Right lung (tissue), 2 donors: ENCODE measurements at regions not wholly inside any gene's neighbourhood (a gene's known extent, or its start where the extent isn't known, plus 50 kb on each side); places are given as distances from the start of the nearest gene placed in this dataset.
A peak's percentile ranks its signal among the peaks of the same experiment; 100 is the strongest.
"Not testable (repeated sequence)": the region's sequence is repeated elsewhere in the genome, so short reads cannot be mapped to it uniquely, and the experiment has no call there.

ENCODE experiments used
- DNase-seq, 2 donors: peaks; one replicate each; pipeline ENCODE4 v3.0.0-alpha.2; 2013

DNA sequence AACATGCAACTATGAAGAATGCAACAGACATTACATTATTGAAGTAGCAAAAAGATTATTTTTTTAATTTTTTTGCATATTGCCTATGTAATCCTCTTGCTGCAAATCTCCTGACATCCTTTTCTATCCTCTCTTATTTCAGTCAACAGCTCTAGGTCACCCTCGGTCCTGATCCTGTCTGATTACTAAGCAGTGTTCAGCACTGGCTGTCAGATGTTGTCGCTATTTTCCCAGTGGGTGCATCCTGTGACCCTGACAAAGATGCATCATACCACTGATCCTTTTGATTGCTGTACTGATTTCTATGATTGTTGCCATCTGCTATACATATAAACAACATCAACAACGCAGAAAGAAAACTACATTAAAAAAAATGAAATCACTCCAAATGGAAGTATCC lies 443.7 kb upstream of the PRR20A start:
- no peak for DNase-seq

DNA sequence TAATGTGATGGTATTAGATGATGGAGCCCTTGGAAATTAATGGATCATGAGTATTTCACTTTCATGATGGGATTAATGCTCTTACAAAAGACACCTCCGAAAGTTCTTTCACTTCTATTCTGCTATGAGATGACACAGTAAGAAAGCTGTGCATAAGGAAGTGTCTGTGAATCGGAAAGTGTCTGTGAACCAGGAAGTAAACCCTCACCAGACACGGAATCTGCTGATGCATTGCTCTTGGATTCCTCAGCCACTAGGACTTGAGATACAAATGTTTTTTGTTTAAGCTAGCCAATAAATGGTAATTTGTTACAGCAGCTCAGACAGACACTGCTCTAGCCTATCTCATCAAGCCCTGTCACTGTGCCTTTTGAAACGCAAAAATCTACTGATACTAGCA lies 440.4 kb upstream of the PRR20A start:
- no peak for DNase-seq

DNA sequence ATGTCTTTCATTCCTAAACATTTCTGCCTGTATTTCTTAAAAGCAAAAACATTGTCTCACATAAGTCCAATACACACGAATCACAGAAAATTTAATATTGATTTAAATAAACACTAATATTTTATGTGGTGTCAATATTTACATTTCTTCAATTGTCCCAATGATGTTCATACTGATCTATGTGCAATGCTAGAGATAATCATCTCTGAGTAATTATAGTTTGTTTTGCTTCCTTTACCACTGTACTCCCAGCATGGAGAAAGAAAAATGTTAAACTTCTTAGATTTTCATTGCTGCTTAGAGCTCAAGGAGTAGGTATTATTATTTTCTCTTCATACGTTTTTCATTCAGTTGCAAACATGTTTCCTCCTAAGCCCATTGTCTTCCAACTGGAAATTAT lies 434.2 kb upstream of the PRR20A start:
- no peak for DNase-seq

DNA sequence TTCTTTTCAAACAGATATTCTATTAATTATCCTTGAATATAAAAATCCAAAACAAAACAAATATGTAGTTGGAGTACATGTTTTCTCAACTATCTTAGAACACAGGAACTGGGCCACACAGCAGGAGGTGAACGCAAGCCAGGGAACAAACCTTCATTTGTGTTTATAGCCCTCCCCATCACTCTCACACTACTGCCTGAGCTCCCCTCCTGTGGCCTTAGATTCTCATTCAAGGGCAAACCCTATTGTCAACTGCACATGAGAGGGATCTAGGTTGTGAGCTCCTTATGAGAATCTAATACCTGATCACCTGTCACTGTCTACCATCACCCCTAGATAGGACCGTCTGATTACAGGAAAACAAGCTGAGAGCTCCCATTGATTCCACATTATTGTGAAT lies 427.1 kb upstream of the PRR20A start:
- no peak for DNase-seq

DNA sequence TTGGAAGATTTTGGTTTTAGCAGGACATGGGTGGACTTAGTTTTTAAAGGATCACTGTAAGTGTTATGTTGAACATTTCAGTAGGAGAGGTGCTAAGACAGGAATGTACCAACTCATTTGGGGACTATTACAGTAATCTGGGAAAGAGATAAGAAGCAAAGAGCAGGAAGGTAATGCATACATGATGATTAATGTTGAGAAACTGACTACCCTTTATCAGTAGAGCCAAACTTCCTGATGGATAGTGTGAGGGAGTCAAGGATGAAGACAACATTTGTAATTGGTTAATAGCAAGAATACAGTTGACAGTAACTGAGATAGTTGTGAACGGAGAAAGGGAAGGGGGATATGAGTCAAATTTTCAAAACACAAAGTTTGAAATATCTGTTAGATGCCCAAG lies 421.9 kb upstream of the PRR20A start:
- no peak for DNase-seq

DNA sequence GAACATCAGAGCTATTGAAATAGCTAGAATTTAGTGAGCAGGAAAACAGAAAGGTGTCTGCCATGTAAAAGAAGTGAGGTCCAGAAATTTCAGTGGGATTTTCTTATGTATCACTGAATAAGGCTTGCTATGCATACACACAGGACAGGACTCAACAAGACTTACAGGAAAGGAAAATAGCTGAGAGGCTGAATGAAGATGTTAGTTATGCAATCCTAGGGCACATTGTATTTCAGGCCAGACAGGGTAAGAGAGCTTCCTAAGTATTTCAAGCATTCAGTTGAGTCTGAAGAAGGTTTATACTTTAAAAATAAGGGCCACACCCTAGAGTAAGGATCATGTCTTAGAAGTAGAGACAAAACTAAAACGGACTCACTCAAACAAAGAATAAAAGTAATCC lies 419.9 kb upstream of the PRR20A start:
- DNase-seq: no peak

DNA sequence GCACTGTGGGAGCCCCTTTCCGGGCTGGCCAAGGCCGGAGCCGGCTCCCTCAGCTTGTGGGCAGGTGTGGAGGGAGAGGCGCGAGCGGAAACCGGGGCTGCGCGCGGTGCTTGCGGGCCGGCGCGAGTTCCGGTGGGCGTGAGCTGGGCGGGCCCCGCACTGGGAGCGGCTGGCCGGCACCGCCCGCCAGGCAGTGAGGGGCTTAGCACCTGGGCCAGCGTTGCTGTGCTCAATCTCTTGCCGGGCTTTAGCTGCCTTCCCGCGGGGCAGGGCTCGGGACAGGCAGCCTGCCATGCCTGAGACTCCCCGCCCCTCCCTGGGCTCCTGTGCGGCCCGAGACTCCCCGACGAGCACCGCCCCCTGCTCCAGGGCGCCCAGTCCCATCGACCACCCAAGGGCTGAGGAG lies 405.2 kb upstream of the PRR20A start:
- DNase-seq: no peak

DNA sequence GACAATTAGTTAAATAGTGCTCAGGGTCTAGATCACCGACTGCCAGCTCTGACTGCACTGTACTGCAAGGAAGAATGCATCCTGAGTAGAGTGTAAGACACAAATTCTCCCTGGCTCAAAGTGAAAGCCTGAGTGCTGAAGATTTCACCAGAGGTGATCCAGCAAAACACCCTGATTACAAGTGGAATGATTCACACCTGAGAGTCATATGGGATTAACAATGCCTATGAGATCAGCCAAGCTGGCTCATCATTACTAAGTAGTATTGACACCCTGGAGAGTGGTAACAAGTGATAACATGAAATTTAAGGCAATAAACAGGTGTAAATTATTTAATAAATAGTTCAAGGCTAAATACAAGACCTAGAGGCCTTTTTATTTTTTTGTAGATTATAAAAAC lies 403.8 kb upstream of the PRR20A start:
- DNase-seq: no peak

DNA sequence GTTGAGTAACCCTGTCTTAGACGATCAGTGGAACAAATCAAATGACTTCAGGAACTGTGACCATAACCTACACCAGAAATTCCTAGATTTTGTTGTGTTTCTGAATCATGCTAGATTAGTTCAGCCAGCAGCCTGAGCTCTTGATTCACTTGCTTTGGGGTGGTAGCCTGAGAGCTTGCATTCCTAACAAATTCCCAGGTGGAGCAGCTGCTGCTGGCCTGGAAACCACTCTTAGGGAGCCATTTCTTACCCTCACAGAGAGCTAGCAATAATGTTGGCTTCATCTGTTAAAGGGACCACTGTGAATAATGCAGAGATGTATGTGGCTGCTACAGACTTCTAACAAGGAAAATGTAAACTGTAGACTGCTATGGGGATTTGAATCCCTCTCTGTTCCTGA lies 388.1 kb upstream of the PRR20A start:
- DNase-seq: no peak

DNA sequence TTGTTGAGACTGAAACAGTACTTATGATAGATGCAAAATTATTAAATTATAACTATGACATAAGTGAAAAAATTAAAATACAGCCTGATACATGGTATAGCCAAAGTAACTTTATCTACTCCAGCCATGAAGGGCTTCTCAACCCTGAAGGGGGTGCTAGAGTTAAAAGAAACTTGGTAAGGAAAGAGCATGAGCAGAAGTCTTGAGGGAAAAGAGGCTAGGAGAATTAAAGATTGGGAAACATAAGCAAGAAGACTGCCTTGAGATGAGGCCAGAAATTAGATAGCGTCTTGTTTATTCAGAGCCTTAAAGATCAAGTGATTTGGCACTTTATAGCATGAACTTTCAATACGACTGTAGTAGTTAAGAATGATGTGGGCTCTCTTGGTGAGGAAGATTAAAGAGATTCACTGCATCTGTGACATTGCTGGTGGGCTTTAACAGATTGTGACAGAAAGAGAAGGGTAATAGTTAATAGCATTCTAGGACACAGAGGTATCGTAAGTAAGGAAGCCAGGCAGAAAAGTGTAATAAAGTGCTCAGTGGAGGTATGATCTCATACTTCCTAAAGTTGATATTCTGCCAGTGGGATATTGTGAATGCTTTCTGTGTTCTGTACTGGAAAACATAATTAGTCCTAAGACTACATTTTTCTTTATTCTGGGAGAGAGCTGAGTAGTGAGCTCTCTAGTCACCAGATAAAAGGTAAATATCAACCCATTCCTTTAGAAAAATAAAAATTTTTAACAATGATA lies 385.4 kb upstream of the PRR20A start:
- peak in 1 of 2 donors; percentile 1 for DNase-seq

DNA sequence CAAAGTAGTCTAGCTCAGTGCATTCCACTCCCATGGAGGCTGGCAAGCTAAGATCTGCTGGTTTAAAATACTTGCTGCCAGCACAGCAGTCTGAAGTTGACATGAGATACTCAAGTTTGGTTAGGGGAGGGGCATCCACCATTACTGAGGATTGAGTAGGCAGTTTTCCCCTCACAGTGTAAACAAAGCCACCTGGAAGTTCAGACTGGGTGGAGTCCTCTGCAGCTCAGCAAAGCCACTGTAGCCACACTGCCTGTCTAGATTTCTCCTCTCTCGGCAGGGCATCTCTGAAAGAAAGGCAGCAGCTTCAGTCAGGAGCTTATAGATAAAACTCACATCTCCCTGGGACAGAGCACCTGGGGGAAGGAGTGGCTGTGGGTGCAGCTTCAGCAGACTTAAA lies 377.4 kb upstream of the PRR20A start:
- not testable (repeated sequence) for DNase-seq

DNA sequence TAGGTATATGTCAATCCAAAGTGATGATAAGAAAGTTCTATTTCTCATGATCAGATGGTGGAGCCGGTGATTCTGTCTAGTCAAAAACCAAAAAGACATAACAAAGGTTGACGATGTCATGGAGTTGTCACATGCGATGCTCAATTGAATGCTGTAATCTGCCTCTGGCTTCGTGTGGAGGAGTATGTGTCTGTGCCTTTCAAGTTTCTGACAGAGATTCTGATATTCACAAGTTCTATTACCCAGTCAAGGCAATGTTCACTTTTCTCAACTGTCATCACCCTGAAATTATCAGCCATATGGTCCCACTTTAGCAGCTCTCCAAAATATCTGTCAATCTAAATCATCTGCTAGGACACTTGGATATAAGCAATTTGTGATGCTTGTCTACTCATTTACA lies 367.6 kb upstream of the PRR20A start:
- DNase-seq: no peak

DNA sequence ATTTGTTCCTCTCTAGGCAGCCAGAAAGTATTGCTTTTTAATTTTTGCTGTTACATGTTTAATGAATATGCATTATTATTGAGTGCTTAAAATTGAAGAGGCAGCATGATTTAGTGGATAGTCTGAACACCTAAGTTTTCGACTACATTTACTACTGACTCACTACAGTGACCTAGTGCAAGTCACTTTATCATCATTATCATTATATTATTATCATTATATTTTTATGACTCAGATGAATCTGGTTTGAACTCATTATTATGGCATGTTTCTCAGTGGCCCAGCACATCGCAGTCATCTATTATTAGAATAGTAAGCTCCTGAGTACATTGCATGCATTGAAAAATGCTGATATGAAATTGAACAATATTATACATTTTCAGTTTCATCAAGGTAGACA lies 351.2 kb upstream of the PRR20A start:
- DNase-seq: no peak

DNA sequence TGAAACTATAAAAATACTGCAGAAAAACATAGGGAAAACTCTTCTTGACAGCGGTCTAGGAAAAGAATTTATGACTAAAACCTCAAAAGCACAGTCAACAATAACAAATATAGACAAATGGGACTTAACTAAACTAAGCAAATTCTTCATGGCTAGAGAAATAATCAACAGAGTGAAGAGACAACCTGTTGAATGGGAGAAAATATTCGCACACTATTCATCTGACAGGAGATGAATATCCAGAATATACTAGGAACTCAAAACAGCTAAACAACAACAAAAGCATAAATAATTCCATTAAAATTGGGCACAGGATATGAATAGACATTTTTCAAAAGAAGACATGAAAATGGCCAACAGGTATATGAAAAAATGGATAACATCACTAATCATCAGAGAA lies 303.6 kb upstream of the PRR20A start:
- no peak for DNase-seq

DNA sequence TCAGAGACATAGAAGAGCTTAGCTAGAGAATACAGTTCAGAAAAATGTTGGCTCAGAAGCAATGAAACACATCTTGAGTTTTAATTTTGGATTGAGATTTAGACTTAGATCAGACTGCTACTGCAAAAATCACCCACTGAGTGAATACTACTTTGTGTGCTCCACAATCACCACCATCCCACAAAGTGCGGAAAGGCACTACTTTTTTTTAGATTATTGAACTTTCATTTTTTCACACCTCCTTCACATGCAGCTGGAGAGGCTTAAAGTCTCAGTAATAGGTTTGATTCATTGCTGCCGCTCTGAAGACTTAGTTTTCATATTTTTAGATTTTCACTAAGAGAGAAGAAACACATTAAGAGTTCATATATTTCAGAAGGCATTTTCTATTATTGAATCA lies 289.9 kb upstream of the PRR20A start:
- no peak for DNase-seq

DNA sequence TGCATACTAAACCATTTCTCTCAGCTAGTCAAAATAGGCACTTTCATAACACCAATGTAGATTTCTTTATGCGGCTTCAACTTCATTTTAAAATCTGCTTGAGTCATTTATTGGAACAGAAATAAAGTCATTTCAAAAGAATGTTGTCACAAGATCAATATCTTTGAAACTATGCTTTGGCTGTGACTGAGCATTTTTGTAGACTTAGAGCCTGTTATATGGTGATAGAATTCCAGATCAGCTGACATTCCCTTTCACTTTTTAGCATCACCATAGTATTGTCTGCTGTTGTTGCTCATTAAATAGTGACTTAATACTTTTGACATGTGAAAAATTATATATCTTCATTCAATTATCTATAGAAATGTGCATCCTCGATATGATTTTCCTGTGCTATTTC lies 279.2 kb upstream of the PRR20A start:
- DNase-seq: no peak

DNA sequence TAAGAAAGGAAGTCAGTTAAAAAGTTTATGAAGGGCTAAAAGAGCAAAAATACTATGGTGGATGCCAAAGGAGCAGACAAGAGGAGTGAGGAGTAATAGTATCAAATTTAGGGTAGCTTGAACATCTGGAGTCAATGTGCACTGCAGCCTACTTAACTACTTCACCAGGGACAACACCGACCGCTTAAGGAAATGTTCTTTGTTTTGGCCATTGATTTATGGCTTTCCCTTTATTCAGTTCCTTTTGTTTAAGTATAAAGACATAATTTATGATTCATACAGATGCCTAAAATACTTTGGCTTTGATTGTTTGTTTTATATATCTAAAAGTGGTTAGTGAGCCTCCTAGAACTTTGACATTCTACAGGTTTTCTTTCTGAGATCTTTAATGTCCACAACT lies 276.3 kb upstream of the PRR20A start:
- no peak for DNase-seq

DNA sequence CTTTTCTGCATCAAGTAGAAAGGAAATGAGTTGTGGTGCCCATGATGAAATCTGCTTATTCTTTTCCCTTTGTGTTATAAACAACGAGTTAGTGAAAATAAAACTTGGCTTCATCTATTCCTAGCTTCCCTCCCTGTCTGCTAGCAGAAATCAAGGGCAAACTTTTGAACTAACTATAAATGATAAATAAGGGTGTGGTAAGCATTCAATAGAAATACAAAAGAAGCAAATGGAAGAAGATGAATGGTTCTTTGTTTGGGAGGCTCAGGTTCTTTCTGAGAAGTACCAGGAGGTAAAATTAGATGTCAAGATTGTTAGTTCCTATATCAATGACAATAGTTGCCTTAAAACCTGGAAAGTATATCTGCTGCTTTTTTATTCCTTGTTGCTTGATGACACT lies 275.3 kb upstream of the PRR20A start:
- no peak for DNase-seq

DNA sequence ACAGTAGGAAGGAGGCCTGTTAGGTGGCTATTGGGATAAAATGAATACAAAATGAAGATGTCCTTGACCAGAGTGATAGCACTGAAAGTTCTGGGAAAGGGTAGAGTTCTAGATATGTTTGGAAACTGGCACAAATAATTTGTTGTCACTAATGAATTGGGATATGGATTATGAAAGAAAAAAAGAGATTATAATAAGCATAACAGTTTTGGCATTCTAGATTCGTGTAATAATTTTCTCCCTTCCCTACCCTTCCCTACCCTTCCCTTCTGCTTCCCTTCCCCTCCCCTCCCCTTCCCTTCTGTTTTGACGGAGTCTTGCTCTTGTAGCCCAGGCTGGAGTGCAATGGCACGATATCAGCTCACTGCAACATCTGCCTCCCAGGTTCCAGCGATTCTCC lies 271.0 kb upstream of the PRR20A start:
- DNase-seq: no peak

DNA sequence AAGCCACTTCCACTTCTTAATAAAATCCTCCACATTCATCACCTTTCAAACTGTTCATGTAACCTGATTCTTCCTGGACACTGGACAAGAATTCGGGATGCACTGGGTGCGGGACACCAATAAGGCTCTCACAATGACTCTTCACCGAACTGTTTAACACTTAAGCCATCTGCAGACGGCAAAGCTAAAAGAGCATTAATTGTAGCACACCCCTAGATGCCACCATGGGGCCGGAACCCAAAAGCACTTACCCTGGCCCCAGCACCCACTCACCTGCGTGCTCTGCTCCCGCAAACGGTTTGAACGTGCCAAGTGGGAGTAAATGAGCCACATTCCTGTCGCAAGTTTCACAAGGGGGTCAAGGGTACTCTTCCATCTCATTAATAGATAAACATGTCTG lies 254.3 kb upstream of the PRR20A start:
- DNase-seq: no peak

DNA sequence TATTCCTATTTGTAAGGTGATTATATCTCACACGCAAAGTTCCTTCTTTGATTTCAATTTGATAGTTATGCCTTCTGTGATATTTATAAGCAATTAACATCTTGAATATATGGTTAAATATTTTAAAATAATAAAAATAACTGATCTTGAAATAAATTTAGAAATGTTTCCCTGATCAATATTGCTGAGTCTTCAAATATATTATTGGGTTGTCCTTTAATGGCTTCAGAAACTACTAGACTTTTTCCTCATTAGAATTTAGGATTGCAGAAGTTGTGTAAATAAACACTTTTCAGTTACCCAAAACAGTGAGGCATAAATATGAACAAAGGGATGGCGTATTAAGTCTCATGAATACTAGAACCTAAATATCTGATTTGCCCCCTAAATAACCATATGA lies 252.3 kb upstream of the PRR20A start:
- no peak for DNase-seq

DNA sequence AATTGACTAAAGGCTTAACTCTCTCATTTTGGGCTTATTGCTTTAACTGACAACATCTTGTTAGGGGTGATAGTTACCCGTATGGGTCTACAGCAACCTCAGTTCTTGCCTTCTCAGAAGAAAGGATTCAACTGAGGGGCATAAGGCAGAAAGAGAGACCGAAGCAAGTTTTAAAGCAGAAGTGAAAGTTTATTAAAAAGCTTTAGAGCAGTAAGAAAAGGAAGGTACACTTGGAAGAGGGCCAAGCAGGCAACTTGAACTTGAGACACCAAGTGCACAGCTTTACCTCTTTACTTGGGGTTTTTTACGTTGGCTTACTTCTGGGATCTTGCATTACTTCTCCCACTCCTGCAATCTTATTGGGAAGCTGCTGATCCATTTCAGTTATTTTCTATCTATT lies 246.9 kb upstream of the PRR20A start:
- no peak for DNase-seq

DNA sequence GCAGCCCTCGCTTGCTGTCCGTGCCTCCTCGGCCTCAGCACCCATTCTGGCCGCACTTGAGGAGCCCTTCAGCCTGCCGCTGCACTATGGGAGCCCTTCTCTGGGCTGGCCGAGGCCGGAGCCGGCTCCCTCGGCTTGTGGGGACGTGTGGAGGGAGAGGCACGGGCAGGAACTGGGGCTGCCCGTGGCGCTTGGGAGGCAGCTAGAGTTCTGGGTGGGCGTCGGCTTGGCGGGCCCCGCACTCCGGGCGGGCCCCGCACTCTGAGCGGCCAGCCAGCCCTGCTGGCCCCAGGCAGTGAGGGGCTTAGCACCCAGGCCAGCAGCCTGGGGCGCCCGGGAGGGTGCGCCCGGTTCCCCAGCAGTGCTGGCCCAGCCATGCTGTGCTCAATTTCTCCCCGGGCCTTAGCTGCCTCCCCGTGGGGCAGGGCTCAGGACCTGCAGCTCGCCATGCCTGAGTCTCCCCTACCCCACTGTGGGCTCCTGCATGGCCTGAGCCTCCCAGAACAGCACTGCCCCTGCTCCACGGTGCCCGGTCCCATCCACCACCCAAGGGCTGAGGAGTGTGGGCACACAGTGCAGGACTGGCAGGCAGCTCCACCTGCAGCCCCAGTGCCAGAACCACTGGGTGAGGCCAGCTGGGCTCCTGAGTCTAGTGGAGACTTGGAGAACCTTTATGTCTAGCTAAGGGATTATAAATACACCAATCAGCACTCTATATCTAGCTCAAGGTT lies 240.0 kb upstream of the PRR20A start:
- no peak for DNase-seq

DNA sequence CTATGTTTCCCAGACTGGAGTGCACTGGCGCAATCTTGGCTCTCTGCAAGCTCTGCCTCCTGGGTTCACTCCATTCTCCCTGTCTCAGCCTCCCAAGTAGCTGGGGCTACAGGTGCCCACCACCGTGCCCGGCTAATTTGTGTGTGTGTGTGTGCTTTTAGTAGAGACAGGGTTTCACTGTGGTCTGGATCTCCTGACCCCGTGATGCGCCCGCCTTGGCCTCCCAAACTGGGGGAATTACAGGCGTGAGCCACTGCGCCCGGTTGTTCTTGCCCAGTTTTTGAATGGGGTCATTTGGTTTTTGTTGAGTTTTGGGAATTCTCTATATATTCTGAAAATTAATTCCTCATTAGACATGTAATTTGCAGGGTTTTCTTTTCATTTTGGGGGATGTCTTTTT lies 238.4 kb upstream of the PRR20A start:
- no peak for DNase-seq
